ENCODE measurements at regions not wholly inside any gene's neighbourhood (a gene's known extent, or its start where the extent isn't known, plus 50 kb on each side); places are given as distances from the start of the nearest gene placed in this dataset.

- TF ChIP-seq GATA2 (IDR thresholded peaks at IDR 0.05; ENCODE audit: low read depth, low read length) (no peak), GATA3 (IDR thresholded peaks at IDR 0.05; ENCODE audit: low read depth, low read length) (no peak)
Observed at GRCh38 chr6:106804346-106805335, 169.9 kb downstream of the CD24 start.

All from SH-SY5Y (cell line).